H1 (cell line): ENCODE measurements at regions not wholly inside any gene's neighbourhood (a gene's known extent, or its start where the extent isn't known, plus 50 kb on each side); places are given as distances from the start of the nearest gene placed in this dataset.

Experiments used
- CTCF ChIA-PET: fragments of 300-600 bp; sonication (Branson Sonifier 250); formaldehyde crosslinking; loops from one replicate; lab custom pipeline; 2021; ENCODE audit not compliant: partially characterized antibody; lab: Charles Lee
- POLR2A ChIA-PET: fragments of 300-600 bp; sonication (Branson Sonifier 250); formaldehyde crosslinking; loops from one replicate; lab custom pipeline; 2021; ENCODE audit warnings: inconsistent platforms; ENCODE audit not compliant: partially characterized antibody; lab: Charles Lee
- DNase-seq, 2 experiments: peaks; one replicate each; pipeline versions ENCODE4 v3.0.0 to v3.0.0-alpha.2; 2010 to 2022; ENCODE audit warnings: low spot score in 2 of 2, low read depth in 1 of 2, mixed read lengths in 1 of 2
- FAIRE-seq: peaks from 2 replicates; lab custom pipeline; 2011; peaks lifted over from hg19 to GRCh38; lab: Jason Lieb, UNC
- H2AFZ ChIP-seq: 2 replicates; pipeline ENCODE4 v1.8.1; 2012; ENCODE audit warnings: low read length, inconsistent platforms
- H2AK5ac ChIP-seq: 2 replicates; pipeline ENCODE4 v1.6.1; 2013; ENCODE audit warnings: low read depth, low read length
- H2BK120ac ChIP-seq: replicated peaks from 2 replicates; pipeline ENCODE3; 2013; ENCODE audit warnings: low read depth, low read length, inconsistent platforms
- H2BK12ac ChIP-seq: 2 replicates; pipeline ENCODE4 v1.6.1; 2013; ENCODE audit warnings: low read depth, low read length
- H2BK15ac ChIP-seq: 2 replicates; pipeline ENCODE4 v1.6.1; 2013; ENCODE audit warnings: low read length
- H2BK20ac ChIP-seq: 2 replicates; pipeline ENCODE4 v1.6.1; 2013; ENCODE audit warnings: low read length
- H2BK5ac ChIP-seq: 2 replicates; pipeline ENCODE4 v1.6.1; 2013; ENCODE audit warnings: low read depth, low read length
- H3K14ac ChIP-seq: 2 replicates; pipeline ENCODE4 v1.6.1; 2013; ENCODE audit warnings: inconsistent platforms; ENCODE audit not compliant: insufficient read length
- H3K18ac ChIP-seq: 2 replicates; pipeline ENCODE4 v1.6.1; 2013; ENCODE audit warnings: low read length; ENCODE audit errors: extremely low read depth
- H3K23ac ChIP-seq: 2 replicates; pipeline ENCODE4 v1.6.1; 2013; ENCODE audit warnings: inconsistent platforms; ENCODE audit not compliant: insufficient read length
- H3K23me2 ChIP-seq: 2 replicates; pipeline ENCODE4 v1.6.1; 2013; ENCODE audit warnings: low read depth, low read length
- H3K27ac ChIP-seq: 2 replicates; pipeline ENCODE4 v1.6.1; 2011; ENCODE audit warnings: low read depth, low read length, inconsistent platforms
- H3K27me3 ChIP-seq, 4 experiments: replicated peaks in 1 of 4; 1 replicate in 1 of 4; 2 replicates in 3 of 4; pipeline versions ENCODE4 v1.6.1 to v1.8.1; 2011 to 2013; ENCODE audit warnings: low read length in 3 of 4, mild to moderate bottlenecking in 3 of 4, inconsistent platforms in 2 of 4, mixed read lengths in 2 of 4, moderate library complexity in 1 of 4; ENCODE audit not compliant: control insufficient read depth in 3 of 4, insufficient read depth in 3 of 4; ENCODE audit errors: extremely low read depth in 1 of 4
- H3K36me3 ChIP-seq, 4 experiments: 2 replicates each; pipeline versions ENCODE4 v1.6.1 to v1.8.1; 2011 to 2013; ENCODE audit warnings: mild to moderate bottlenecking in 4 of 4, low read length in 3 of 4, moderate library complexity in 2 of 4, control low read depth in 1 of 4, inconsistent platforms in 1 of 4; ENCODE audit not compliant: insufficient read depth in 4 of 4, control insufficient read depth in 2 of 4
- H3K4ac ChIP-seq: replicated peaks from 2 replicates; pipeline ENCODE3; 2013; ENCODE audit warnings: low read length, low read depth, mixed read lengths, inconsistent platforms; ENCODE audit not compliant: insufficient read length
- H3K4me1 ChIP-seq, 4 experiments: replicated peaks in 1 of 4; 1 replicate in 1 of 4; 2 replicates in 3 of 4; pipeline versions ENCODE4 v1.6.1 to v1.8.1; 2011 to 2013; ENCODE audit warnings: low read length in 3 of 4, inconsistent platforms in 2 of 4, mixed read lengths in 1 of 4; ENCODE audit not compliant: insufficient read depth in 4 of 4, control insufficient read depth in 3 of 4
- H3K4me2 ChIP-seq, 2 experiments: 2 replicates each; pipeline versions ENCODE4 v1.6.1 to v1.8.1; 2011 to 2013; ENCODE audit warnings: low read depth in 2 of 2, low read length in 2 of 2, control low read depth in 1 of 2, inconsistent platforms in 1 of 2, mild to moderate bottlenecking in 1 of 2; ENCODE audit not compliant: insufficient read depth in 1 of 2
- H3K4me3 ChIP-seq, 4 experiments: fragments of 200-600, 300-600 bp in 1 of 4; sonication (generic), shearing (Covaris generic), sonication (Bioruptor Twin) in 1 of 4; 2 replicates each; pipeline versions ENCODE4 v1.5.1 to v1.8.1; 2011 to 2016; ENCODE audit warnings: low read length in 4 of 4, low read depth in 3 of 4, control low read depth in 2 of 4, inconsistent platforms in 2 of 4, mild to moderate bottlenecking in 2 of 4, mixed read lengths in 1 of 4, moderate library complexity in 1 of 4; ENCODE audit not compliant: insufficient read depth in 2 of 4; ENCODE audit errors: extremely low read depth in 1 of 4
- H3K56ac ChIP-seq: replicated peaks from 2 replicates; pipeline ENCODE3; 2013; ENCODE audit warnings: low read depth, mild to moderate bottlenecking, mixed read lengths, low read length, inconsistent platforms; ENCODE audit not compliant: insufficient read length
- H3K79me1 ChIP-seq: 2 replicates; pipeline ENCODE4 v1.6.1; 2013; ENCODE audit warnings: low read depth, low read length, control low read depth
- H3K79me2 ChIP-seq, 2 experiments: 2 replicates each; pipeline versions ENCODE4 v1.6.1 to v1.8.1; 2012 to 2013; ENCODE audit warnings: low read length in 2 of 2, mild to moderate bottlenecking in 2 of 2, inconsistent platforms in 1 of 2; ENCODE audit not compliant: insufficient read depth in 2 of 2, control insufficient read depth in 1 of 2
- H3K9ac ChIP-seq, 4 experiments: replicated peaks in 1 of 4; 1 replicate in 1 of 4; 2 replicates in 3 of 4; pipeline versions ENCODE4 v1.6.1 to v1.8.1; 2011 to 2013; ENCODE audit warnings: low read depth in 3 of 4, low read length in 3 of 4, control low read depth in 2 of 4, mild to moderate bottlenecking in 2 of 4, moderate library complexity in 2 of 4, inconsistent platforms in 1 of 4; ENCODE audit errors: extremely low read depth in 1 of 4
- H3K9me3 ChIP-seq, 2 experiments: 2 replicates each; pipeline versions ENCODE4 v1.6.1 to v1.8.1; 2012 to 2013; ENCODE audit warnings: mild to moderate bottlenecking in 2 of 2, moderate library complexity in 2 of 2, control low read depth in 1 of 2, inconsistent platforms in 1 of 2, low read depth in 1 of 2, low read length in 1 of 2, mixed read lengths in 1 of 2; ENCODE audit not compliant: insufficient read depth in 2 of 2
- H4K20me1 ChIP-seq, 2 experiments: replicated peaks in 1 of 2; 2 replicates each; pipeline versions ENCODE3 to v1.8.1; 2011 to 2013; ENCODE audit warnings: inconsistent platforms in 2 of 2, low read length in 2 of 2, mild to moderate bottlenecking in 1 of 2; ENCODE audit not compliant: insufficient read depth in 2 of 2, control insufficient read depth in 1 of 2
- H4K5ac ChIP-seq: 2 replicates; pipeline ENCODE4 v1.6.1; 2013; ENCODE audit warnings: low read length, low read depth, mixed read lengths, inconsistent platforms; ENCODE audit not compliant: insufficient read length
- H4K8ac ChIP-seq: 2 replicates; pipeline ENCODE4 v1.8.0; 2013; ENCODE audit warnings: mild to moderate bottlenecking, moderate library complexity, low read length, inconsistent platforms; ENCODE audit not compliant: insufficient read depth; ENCODE audit errors: extremely low read depth
- H4K91ac ChIP-seq: replicated peaks from 2 replicates; pipeline ENCODE3; 2013; ENCODE audit warnings: low read length, mixed read lengths, inconsistent platforms; ENCODE audit not compliant: insufficient read length
- ATF2 ChIP-seq: IDR thresholded peaks from 2 replicates; pipeline ENCODE4 v1.6.1; 2012; ENCODE audit warnings: low read length, inconsistent platforms
- ATF3 ChIP-seq: IDR thresholded peaks from 2 replicates; pipeline ENCODE4 v1.6.1; 2011; ENCODE audit warnings: low read depth, mild to moderate bottlenecking, low read length; ENCODE audit not compliant: insufficient read depth
- BACH1 ChIP-seq: IDR thresholded peaks from 2 replicates; pipeline ENCODE4 v1.6.1; 2012; ENCODE audit warnings: low read length, improper control_type of control experiment
- BRCA1 ChIP-seq: IDR thresholded peaks from 2 replicates; pipeline ENCODE4 v1.6.1; 2012; ENCODE audit warnings: low read depth, low read length, improper control_type of control experiment
- CREB1 ChIP-seq: IDR thresholded peaks from 2 replicates; pipeline ENCODE4 v1.6.1; 2012; ENCODE audit warnings: inconsistent platforms
- JUN ChIP-seq: IDR thresholded peaks from 2 replicates; pipeline ENCODE4 v1.6.1; 2011; ENCODE audit warnings: low read depth, mild to moderate bottlenecking, improper control_type of control experiment, low read length
- JUND ChIP-seq: IDR thresholded peaks from 2 replicates; pipeline ENCODE4 v1.6.1; 2011; ENCODE audit warnings: mild to moderate bottlenecking, improper control_type of control experiment, low read length
- NRF1 ChIP-seq: IDR thresholded peaks from 2 replicates; pipeline ENCODE4 v1.6.1; 2011; ENCODE audit warnings: mild to moderate bottlenecking, low read depth, low read length, improper control_type of control experiment
- SIX5 ChIP-seq: IDR thresholded peaks from 2 replicates; pipeline ENCODE4 v1.6.1; 2011; ENCODE audit warnings: mild to moderate bottlenecking, low read depth, low read length
- SRF ChIP-seq: IDR thresholded peaks from 2 replicates; pipeline ENCODE4 v1.6.1; 2011; ENCODE audit warnings: mild to moderate bottlenecking, low read depth, low read length, moderate library complexity
- WGBS, 2 experiments: shearing (Covaris generic) in 1 of 2; methylation state at CpG; one replicate each; pipeline versions ENCODE4 v1.1.6 to v1.1.7; 2013 to 2015; ENCODE audit warnings: low lambda C conversion rate in 2 of 2, mixed read lengths in 2 of 2, inconsistent platforms in 1 of 2, low coverage in 1 of 2, missing lambda C conversion rate in 1 of 2; ENCODE audit not compliant: insufficient replicate concordance in 2 of 2, insufficient coverage in 1 of 2, insufficient read length in 1 of 2; ENCODE audit errors: extremely low coverage in 1 of 2, missing lambda C conversion rate in 1 of 2; 5-methylcytosine and 5-hydroxymethylcytosine counted together

- H3K9me3 ChIP-seq = no peaks in the 10 kb centered on the region
- FAIRE-seq (no peak), DNase-seq (no peak)
- no peak overlapping the region for H2AK5ac ChIP-seq
- no peak overlapping the region for H3K9ac ChIP-seq
- no peak overlapping the region for H3K18ac ChIP-seq
- 95% methylated on average over 6 of the region's 6 CpGs; no CpG with 5 or more reads in 1 of the 2 experiments for WGBS, 2 experiments
- peak overlapping the region; percentile 92; the same call in 1 of the 2 replicates for H2BK15ac ChIP-seq
- H3K4me2 ChIP-seq = no peak overlapping the region
- TF ChIP-seq JUN (no peak), BRCA1 (no peak), SRF (no peak), SIX5 (no peak), CREB1 (no peak), JUND (no peak), ATF2 (no peak), NRF1 (no peak), BACH1 (no peak), ATF3 (no peak)
- no peaks in the 10 kb centered on the region for H3K79me2 ChIP-seq
- H3K56ac ChIP-seq = no peak overlapping the region
- H4K5ac ChIP-seq = no peak overlapping the region
- H3K36me3 ChIP-seq = no peaks in the 10 kb centered on the region
- H3K27ac ChIP-seq = no peak overlapping the region
- no peak overlapping the region for H2BK5ac ChIP-seq
- H3K4me3 ChIP-seq = no peak overlapping the region
- H3K79me1 ChIP-seq = no peaks in the 10 kb centered on the region
- no peak overlapping the region for H2BK120ac ChIP-seq
- no peak overlapping the region for H3K23ac ChIP-seq
- H2BK12ac ChIP-seq = no peak overlapping the region
- no peak overlapping the region for H4K91ac ChIP-seq
- POLR2A ChIA-PET = interaction anchor here (0.6 kb wide), 1 partner anchor 109 kb away, joined by 3 read pairs; no protein-coding TSS in a partner anchor
- H3K4ac ChIP-seq = no peak overlapping the region
- no peak overlapping the region for H2BK20ac ChIP-seq
- CTCF ChIA-PET = no interaction called here
- peaks cover 2% of the 10 kb centered on the region; the same call in 1 of the 2 replicates for H3K23me2 ChIP-seq
- no peak overlapping the region for H4K8ac ChIP-seq
- no peak overlapping the region for H3K14ac ChIP-seq
- no peaks in the 10 kb centered on the region for H3K27me3 ChIP-seq
- no peaks in the 10 kb centered on the region for H4K20me1 ChIP-seq
- no peak overlapping the region for H2AFZ ChIP-seq
- no peaks in the 10 kb centered on the region for H3K4me1 ChIP-seq
These were observed 197.7 kb upstream of the RAB4A start for GRCh38 chr1:229073251-229073650.
